Lung (tissue), 11 donors: ENCODE measurements at regions not wholly inside any gene's neighbourhood (a gene's known extent, or its start where the extent isn't known, plus 50 kb on each side); places are given as distances from the start of the nearest gene placed in this dataset.

Experiments used
- ATAC-seq: fragments of 200-7000 bp; cut with Tn5 transposase; one replicate; pipeline ENCODE4 v1.9.1; 2020; ENCODE audit warnings: moderate number of reproducible peaks; ENCODE audit not compliant: insufficient read depth, low FRiP score
- DNase-seq, 3 donors: peaks; one replicate each; pipeline ENCODE4 v3.0.0-alpha.2; 2013 to 2017
- H3K27ac ChIP-seq, 2 donors: one replicate each; pipeline ENCODE4 v1.5.1; 2013; ENCODE audit warnings: mild to moderate bottlenecking in 2 of 2, moderate library complexity in 2 of 2, control low read depth in 1 of 2, inconsistent platforms in 1 of 2, low read depth in 1 of 2, low read length in 1 of 2
- H3K27me3 ChIP-seq, 3 donors: one replicate each; pipeline ENCODE4 v1.5.1; 2013; ENCODE audit warnings: low read length in 2 of 3; ENCODE audit not compliant: control insufficient read depth in 3 of 3, insufficient read depth in 3 of 3
- H3K36me3 ChIP-seq, 4 donors: one replicate each; pipeline ENCODE4 v1.5.1; 2013; ENCODE audit warnings: low read length in 4 of 4, mild to moderate bottlenecking in 1 of 4, moderate library complexity in 1 of 4; ENCODE audit not compliant: control insufficient read depth in 4 of 4, insufficient read depth in 4 of 4
- H3K4me1 ChIP-seq, 5 donors: one replicate each; pipeline ENCODE4 v1.5.1; 2013; ENCODE audit warnings: low read length in 5 of 5, mild to moderate bottlenecking in 2 of 5, moderate library complexity in 1 of 5; ENCODE audit not compliant: control insufficient read depth in 5 of 5, insufficient read depth in 5 of 5
- H3K4me3 ChIP-seq: one replicate; pipeline ENCODE4 v1.5.1; 2013; ENCODE audit warnings: mild to moderate bottlenecking, control low read depth, moderate library complexity
- H3K9ac ChIP-seq, 2 donors: one replicate each; pipeline ENCODE4 v1.5.1; 2013; ENCODE audit warnings: low read length in 2 of 2, control low read depth in 1 of 2; ENCODE audit not compliant: insufficient read depth in 1 of 2
- H3K9me3 ChIP-seq, 4 donors: one replicate each; pipeline ENCODE4 v1.5.1; 2013; ENCODE audit warnings: low read length in 3 of 4, mild to moderate bottlenecking in 1 of 4, moderate library complexity in 1 of 4; ENCODE audit not compliant: control insufficient read depth in 4 of 4, insufficient read depth in 3 of 4
- WGBS, 2 donors: extraction: QIAGEN DNeasy Blood & Tissue Kit; methylation state at CpG; one replicate each; pipeline ENCODE4 v1.1.7; 2013; 5-methylcytosine and 5-hydroxymethylcytosine counted together
- TF ChIP-seq, protein P1 (sequence below): IDR thresholded peaks from 2 replicates; pipeline ENCODE4 v1.5.1; 2012; ENCODE audit warnings: mild to moderate bottlenecking; ENCODE audit errors: control extremely low read depth, extremely low read depth
- donor health status: control.
- donor health status: control.
- donor health status: Bipolar disorder and iron deficiency.
- donor health status: healthy.
- donor health status: DM: yes; HTN: yes; CAD: no.

DNA sequence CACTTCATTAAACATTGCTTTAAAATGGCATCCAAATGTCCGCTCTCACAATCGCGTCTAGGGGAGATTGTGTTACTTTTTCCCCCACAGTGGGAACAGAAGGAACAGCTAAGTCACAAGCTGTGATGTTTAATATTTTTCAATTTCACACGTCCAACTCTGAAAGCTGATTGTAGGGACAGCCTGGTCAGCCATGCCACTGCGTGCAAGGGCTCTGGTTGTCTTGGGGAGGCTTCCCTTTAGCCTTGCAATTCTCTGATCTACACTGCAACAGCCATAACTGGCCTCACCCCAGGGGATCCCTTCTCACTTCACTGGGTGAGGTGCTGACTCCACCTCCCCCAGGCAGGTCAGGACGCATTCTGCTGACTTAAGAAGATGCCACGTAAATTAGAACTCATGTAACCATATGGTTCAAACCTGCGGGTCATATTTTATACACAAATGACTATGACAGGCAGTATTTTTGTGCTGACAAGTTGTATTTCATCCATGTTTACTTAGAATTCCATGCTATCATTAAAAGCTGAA, 425.2 kb upstream of the NFE2L3 start:
- Histone ChIP-seq H3K9me3 (no peaks in the 10 kb centered on the region), H3K4me3 (no peak overlapping the region), H3K27me3 (no peaks in the 10 kb centered on the region), H3K4me1 (peaks cover 0 to 35% (median 8%) of the 10 kb centered on the region in 5 donors), H3K27ac (peak overlapping the region in 1 of 2 donors; percentile 10), H3K36me3 (no peaks in the 10 kb centered on the region), H3K9ac (no peak overlapping the region)
- 77 to 87% methylated on average over 8 of the region's 8 CpGs for WGBS, 2 donors
- TF ChIP-seq, protein P1, sequence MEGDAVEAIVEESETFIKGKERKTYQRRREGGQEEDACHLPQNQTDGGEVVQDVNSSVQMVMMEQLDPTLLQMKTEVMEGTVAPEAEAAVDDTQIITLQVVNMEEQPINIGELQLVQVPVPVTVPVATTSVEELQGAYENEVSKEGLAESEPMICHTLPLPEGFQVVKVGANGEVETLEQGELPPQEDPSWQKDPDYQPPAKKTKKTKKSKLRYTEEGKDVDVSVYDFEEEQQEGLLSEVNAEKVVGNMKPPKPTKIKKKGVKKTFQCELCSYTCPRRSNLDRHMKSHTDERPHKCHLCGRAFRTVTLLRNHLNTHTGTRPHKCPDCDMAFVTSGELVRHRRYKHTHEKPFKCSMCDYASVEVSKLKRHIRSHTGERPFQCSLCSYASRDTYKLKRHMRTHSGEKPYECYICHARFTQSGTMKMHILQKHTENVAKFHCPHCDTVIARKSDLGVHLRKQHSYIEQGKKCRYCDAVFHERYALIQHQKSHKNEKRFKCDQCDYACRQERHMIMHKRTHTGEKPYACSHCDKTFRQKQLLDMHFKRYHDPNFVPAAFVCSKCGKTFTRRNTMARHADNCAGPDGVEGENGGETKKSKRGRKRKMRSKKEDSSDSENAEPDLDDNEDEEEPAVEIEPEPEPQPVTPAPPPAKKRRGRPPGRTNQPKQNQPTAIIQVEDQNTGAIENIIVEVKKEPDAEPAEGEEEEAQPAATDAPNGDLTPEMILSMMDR, result no peak
- no peak for ATAC-seq
- peak; percentile 60 to 87 (median 86) for DNase-seq

DNA sequence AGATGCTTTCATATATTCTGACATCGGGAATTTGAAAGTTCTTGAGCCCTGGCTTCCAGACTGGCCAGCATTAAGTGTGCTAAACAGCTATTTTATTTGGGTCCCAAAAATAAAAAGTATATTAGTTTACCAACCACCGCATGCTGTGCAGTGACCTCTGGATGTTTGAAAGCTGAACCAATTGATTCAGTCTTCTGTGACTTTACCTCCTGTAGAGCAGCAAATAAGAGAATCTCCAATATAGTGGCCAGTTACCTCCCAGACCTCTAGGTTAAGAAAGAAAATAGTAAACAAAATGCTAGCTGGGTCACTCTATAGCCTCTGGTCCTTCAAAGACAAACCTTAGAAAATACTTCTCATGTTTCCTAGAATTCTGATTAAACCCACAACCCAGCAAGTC, 424.6 kb upstream of the NFE2L3 start:
- Histone ChIP-seq H3K4me1 (peaks cover 0 to 41% (median 11%) of the 10 kb centered on the region in 5 donors), H3K27ac (no peak overlapping the region), H3K4me3 (no peak overlapping the region), H3K36me3 (no peaks in the 10 kb centered on the region), H3K9me3 (no peaks in the 10 kb centered on the region), H3K27me3 (no peaks in the 10 kb centered on the region), H3K9ac (no peak overlapping the region)
- ATAC-seq, result no peak
- 46 to 90% methylated on average over 2 of the region's 2 CpGs for WGBS, 2 donors
- TF ChIP-seq, protein P1, result no peak
- peak in 1 of 3 donors; percentile 31 for DNase-seq

DNA sequence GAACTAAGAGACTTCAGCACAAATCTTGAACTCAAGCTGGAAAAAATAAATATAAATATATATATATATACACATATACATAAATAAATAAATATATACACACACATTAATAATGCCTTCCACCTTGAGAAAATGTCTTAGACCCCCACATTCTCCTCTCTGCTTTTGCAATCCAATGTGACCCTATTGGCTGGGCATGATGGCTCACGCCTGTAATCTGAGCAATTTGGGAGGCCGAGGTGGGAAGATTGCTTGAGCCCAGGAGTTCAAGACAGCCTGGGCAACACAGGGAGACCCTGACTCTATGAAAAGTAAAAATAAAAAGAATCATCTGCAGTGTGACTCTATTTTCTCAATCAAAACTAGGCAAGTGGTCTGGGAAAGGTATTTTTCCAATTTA, 424.1 kb upstream of the NFE2L3 start:
- H3K4me3 ChIP-seq, result no peak overlapping the region
- H3K9ac ChIP-seq, result no peak overlapping the region
- DNase-seq (no peak), ATAC-seq (no peak)
- H3K27me3 ChIP-seq, result no peaks in the 10 kb centered on the region
- whole genome bisulfite sequencing, 2 donors, result 92 to 95% methylated on average over 2 of the region's 2 CpGs
- H3K36me3 ChIP-seq, result no peaks in the 10 kb centered on the region
- H3K9me3 ChIP-seq, result no peaks in the 10 kb centered on the region
- no peak overlapping the region for H3K27ac ChIP-seq
- peaks cover 0 to 45% (median 11%) of the 10 kb centered on the region in 5 donors for H3K4me1 ChIP-seq
- TF ChIP-seq, protein P1, result no peak
